GM18505 (cell line): ENCODE measurements at regions not wholly inside any gene's neighbourhood (a gene's known extent, or its start where the extent isn't known, plus 50 kb on each side); places are given as distances from the start of the nearest gene placed in this dataset.

Source experiments
- ATAC-seq: cut with Tn5 transposase; IDR thresholded peaks from one replicate; pipeline ENCODE4 v1.9.1; 2021; ENCODE audit not compliant: unreplicated experiment
- POLR2A ChIP-seq: IDR thresholded peaks from 4 replicates; pipeline ENCODE4 v1.6.1; 2011; ENCODE audit warnings: borderline replicate concordance; ENCODE audit not compliant: insufficient read depth, insufficient read length; ENCODE audit errors: extremely low read depth

GRCh38 chr1:189409774-189410173 lies 1067.9 kb downstream of the BRINP3 start:
- no peak for ATAC-seq
- no peak for TF ChIP-seq POLR2A

GRCh38 chr1:189424746-189425331 lies 1052.8 kb downstream of the BRINP3 start:
- no peak for ATAC-seq
- no peak for TF ChIP-seq POLR2A

DNA sequence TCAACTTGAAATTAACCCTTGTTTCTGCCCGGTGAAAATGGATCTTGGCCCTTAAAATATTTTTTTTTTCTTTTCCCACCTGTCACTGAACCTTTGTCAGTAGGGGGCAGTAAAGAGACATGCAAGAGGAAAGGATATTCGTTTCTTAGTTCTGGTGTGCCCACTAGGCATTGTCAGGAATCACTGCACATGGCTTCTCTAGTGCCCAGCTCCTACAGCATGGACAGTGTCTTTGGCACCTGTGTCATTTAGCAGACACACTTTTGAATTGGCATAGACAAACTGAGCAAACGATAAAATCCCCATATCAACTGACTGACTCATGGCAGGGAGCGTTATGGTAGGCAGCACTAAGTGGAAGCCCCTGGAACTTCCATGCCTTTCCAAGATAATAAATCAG lies 1048.1 kb downstream of the BRINP3 start:
- no peak for ATAC-seq
- TF ChIP-seq POLR2A, result no peak

GRCh38 chr1:189431447-189431846 lies 1046.2 kb downstream of the BRINP3 start:
- TF ChIP-seq POLR2A, result no peak
- ATAC-seq, result no peak

- no peak for TF ChIP-seq POLR2A
Measured at GRCh38 chr1:189432753-189433152, 1044.9 kb downstream of the BRINP3 start.

GRCh38 chr1:189434461-189434860 lies 1043.2 kb downstream of the BRINP3 start:
- TF ChIP-seq POLR2A, result no peak
- no peak for ATAC-seq

More at GRCh38 chr1:189432753-189433152, 1044.9 kb downstream of the BRINP3 start:
- ATAC-seq, result no peak

- no peak for ATAC-seq
- no peak for TF ChIP-seq POLR2A
Measured at GRCh38 chr1:189435398-189435797, 1042.3 kb downstream of the BRINP3 start.

DNA sequence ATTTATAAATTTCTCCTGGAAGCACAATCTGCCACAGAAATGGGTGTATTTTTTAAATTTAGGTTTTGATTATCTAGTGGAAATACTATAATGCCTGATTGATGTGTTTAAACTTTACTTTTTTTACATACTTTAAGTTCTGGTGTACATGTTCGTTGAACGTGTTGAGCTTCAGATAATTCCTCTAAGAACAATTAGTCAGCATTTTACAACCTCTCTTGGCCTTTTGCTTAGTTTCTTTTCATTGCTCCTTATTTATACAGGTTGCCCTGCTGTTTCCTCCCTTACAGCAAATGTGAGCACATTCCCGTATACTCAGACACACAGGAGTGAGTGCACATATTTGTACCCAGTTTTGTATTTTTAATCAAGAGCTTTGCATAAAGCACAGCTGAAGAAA lies 1038.9 kb downstream of the BRINP3 start:
- no peak for ATAC-seq
- TF ChIP-seq POLR2A, result no peak

DNA sequence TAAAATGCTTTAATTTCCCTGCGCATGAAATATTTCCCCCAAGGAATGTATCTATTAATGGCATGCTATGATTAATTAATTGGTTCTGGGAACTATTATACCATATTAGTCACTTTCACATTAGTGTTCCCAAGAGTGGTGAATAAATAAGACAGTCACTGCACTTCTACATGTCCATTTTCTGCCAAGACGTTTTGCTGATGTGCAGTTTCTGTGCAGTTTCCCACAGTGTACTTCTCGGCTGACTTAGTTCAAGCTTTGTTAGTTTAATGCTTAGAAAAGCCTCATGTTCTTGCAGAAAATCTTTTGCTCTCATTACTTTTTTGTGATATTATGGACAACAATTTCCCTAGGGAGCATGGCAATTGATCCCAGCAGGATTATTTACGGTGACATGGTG lies 1014.5 kb downstream of the BRINP3 start:
- ATAC-seq, result no peak
- no peak for TF ChIP-seq POLR2A

DNA sequence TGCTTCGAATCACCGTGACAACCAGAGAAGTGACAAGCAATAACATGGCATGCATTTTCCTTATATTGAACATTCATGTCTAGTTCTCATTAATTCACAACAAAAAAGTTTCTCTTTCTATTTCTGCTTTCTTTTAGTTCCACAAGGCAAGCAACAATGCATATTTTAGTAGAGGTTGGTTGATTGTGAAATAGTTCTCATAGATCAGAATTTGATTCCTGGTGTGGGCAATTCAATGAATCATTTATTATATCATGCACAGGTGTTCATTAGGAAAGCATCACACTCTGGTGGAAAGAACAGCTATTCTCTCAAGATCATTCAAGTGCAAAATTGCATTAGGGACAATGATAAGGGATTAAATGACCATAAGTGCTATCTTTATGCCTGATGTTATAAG lies 980.9 kb downstream of the BRINP3 start:
- no peak for TF ChIP-seq POLR2A
- ATAC-seq, result no peak

DNA sequence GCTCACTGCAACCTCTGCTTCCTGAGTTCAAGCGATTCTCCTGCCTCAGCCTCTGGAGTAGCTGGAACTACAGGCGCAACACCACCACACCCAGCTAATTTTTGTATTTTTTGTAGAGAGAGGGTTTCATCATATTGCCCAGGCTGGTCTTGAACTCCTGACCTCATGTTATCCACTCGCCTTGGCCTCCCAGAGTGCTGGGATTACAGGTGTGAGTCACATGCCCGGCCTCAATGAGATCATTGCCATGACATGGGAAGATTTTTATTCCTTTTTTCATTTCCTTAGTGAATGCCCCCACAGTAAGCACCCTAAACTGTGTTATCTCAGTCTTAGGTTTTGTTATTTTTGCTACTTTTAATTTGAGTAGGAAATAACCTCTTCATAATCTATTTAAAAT lies 977.9 kb downstream of the BRINP3 start:
- no peak for ATAC-seq
- TF ChIP-seq POLR2A, result no peak

DNA sequence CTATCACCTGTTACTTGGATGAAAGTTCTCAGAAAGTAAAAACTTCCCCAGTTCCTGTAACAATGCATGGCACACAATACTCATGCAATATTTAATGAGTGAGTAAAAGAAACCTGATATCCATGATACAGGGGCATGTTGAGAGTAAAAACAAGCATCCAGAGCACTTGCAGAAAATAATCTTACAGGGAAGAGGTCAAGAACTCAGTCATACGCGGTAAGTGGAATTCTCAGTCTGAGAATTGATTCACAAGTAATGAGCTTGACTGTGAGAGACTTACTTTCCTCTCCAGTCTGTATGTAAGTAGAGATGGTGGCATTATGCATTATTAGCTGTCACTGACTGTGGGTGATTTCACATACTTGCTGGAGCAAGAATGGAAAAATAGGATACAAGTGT lies 976.9 kb downstream of the BRINP3 start:
- no peak for TF ChIP-seq POLR2A
- no peak for ATAC-seq

DNA sequence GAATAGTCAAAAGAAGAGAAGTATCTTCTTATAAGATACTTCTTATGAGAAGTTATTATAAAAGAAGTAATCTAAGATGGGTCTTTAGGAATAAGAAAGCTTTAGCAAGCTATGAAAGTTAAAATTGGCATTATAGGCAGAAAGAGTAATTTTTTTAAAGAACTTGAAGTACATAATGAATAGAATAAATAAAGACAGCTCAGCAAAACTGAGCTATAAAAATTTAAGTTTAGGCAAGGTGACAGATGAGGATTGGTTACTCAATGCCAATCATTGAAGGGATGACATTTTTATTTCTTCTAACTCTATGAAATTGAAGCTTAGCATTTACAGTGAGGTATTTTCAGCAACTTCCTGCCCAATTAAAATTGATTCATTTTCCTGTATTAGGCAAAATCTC lies 966.8 kb downstream of the BRINP3 start:
- no peak for TF ChIP-seq POLR2A
- no peak for ATAC-seq

DNA sequence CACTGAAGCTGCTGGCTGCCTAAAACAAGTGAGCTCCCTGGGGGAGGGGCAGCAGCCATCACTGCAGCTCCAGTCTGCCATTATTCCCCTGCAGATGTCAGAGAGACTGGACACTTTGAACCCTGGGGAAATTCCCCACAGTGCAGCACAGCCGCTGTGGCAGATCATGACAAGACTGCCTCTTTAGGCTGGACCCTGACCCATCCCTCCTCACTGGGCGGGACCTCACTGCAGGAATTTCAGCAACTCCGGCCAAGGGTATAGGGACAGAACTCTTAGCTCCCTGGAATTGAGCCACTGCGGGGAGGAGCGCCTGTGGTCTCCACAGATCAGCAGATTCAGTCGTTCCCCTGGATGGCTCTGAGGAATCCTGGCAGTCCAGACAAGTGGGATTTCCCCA lies 964.6 kb downstream of the BRINP3 start:
- no peak for ATAC-seq

GRCh38 chr1:189522441-189522840 lies 955.2 kb downstream of the BRINP3 start:
- ATAC-seq, result no peak
- TF ChIP-seq POLR2A, result no peak

More for the DNA sequence above, 964.6 kb downstream of the BRINP3 start:
- no peak for TF ChIP-seq POLR2A

GRCh38 chr1:189524501-189524900 lies 953.2 kb downstream of the BRINP3 start:
- no peak for TF ChIP-seq POLR2A
- ATAC-seq, result no peak

DNA sequence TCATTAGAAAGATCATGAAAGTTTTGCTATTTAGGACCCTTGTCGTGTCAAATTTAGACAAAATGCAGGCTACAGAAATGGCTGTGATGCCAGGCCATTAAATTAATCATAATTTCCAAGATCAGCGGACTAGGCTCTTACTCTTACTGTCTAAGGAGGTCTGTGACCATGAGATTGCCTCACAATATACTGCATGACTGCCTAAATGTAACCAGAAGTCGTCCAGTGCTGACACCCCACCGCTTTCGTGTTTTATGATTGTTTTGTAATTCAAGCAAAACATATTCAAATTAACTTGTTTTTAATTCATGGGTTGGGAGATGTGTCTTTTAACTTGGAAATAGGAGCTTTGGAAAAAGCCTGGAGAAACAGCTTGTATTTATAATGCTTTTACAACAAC lies 947.5 kb downstream of the BRINP3 start:
- TF ChIP-seq POLR2A, result no peak
- ATAC-seq, result no peak
